C4-2B (cell line): ENCODE measurements at regions not wholly inside any gene's neighbourhood (a gene's known extent, or its start where the extent isn't known, plus 50 kb on each side); places are given as distances from the start of the nearest gene placed in this dataset.

ENCODE experiments used
- ZFX ChIP-seq: fragments of 450-650 bp; IDR thresholded peaks from 2 replicates; pipeline ENCODE4 v1.6.1; 2017
- TF ChIP-seq, protein P1 (sequence below): fragments of 450-650 bp; conservative IDR thresholded peaks from 2 replicates; pipeline ENCODE4 v1.5.1; 2017; ENCODE audit warnings: mild to moderate bottlenecking

DNA sequence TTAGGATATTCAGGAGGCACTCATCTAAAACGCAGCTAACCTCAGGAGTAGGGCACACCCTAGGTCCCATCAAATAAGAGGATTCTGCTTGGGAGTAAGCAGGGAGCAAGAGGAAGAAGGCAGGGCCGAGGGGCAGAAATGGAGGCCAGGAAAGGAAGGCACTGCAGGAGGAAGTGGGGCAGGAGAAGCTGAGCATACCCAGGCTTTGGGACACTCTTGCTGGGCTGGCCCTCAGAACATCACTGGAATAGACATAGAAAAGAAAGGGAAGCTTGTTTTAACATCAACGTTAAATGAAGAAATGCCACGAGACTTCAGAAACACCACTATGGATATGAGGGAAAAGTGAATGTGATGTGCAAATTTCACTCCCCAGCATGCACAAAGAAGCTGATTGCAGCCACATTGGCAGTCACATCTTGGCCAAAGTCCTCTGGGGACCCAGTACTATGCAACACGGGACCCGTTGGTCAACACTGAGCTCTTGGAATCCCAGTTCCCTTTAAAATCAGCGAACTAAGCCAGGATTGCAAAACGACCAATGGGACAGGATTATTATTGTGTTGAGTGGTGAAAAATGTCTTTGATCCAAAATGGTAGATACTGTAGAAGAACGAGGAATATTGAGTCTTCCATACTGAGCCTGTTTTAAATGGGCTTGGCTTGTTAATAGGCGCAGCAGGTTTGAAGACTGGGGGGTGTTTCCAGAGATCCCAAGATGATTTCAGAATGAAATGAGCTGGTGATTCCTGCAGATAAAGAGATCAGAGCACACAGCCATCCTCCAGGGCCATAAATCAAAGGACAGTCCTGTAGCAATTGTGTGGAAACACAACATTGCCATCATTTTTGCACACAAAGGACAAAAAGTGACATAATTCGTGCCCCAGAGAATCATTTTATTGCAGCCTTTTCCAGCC, 152.4 kb downstream of the TOMM20 start:
- no peak for TF ChIP-seq ZFX
- TF ChIP-seq, protein P1, sequence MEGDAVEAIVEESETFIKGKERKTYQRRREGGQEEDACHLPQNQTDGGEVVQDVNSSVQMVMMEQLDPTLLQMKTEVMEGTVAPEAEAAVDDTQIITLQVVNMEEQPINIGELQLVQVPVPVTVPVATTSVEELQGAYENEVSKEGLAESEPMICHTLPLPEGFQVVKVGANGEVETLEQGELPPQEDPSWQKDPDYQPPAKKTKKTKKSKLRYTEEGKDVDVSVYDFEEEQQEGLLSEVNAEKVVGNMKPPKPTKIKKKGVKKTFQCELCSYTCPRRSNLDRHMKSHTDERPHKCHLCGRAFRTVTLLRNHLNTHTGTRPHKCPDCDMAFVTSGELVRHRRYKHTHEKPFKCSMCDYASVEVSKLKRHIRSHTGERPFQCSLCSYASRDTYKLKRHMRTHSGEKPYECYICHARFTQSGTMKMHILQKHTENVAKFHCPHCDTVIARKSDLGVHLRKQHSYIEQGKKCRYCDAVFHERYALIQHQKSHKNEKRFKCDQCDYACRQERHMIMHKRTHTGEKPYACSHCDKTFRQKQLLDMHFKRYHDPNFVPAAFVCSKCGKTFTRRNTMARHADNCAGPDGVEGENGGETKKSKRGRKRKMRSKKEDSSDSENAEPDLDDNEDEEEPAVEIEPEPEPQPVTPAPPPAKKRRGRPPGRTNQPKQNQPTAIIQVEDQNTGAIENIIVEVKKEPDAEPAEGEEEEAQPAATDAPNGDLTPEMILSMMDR, result no peak
